GM18508 (cell line): ENCODE measurements at regions not wholly inside any gene's neighbourhood (a gene's known extent, or its start where the extent isn't known, plus 50 kb on each side); places are given as distances from the start of the nearest gene placed in this dataset.
"Not testable (repeated sequence)": the region's sequence is repeated elsewhere in the genome, so short reads cannot be mapped to it uniquely, and the experiment has no call there.

ENCODE experiments used
- ATAC-seq: cut with Tn5 transposase; IDR thresholded peaks from one replicate; pipeline ENCODE4 v1.9.1; 2021; ENCODE audit warnings: moderate number of reproducible peaks; ENCODE audit not compliant: insufficient read depth, unreplicated experiment

GRCh38 chr2:64929333-64929732, 59.9 kb upstream of the SLC1A4 start:
- no peak for ATAC-seq

- ATAC-seq: no peak
These were observed 58.9 kb upstream of the SLC1A4 start for GRCh38 chr2:64930258-64930671.

- no peak for ATAC-seq
These were observed 57.7 kb upstream of the SLC1A4 start for GRCh38 chr2:64931246-64932115.

- no peak for ATAC-seq
These were observed 57.2 kb upstream of the SLC1A4 start for GRCh38 chr2:64932116-64932370.

GRCh38 chr2:64932371-64933216, 56.6 kb upstream of the SLC1A4 start:
- ATAC-seq: peak; percentile 73

- ATAC-seq: no peak
These were observed 54.7 kb upstream of the SLC1A4 start for GRCh38 chr2:64934530-64934929.

GRCh38 chr2:64936809-64937208, 52.4 kb upstream of the SLC1A4 start:
- ATAC-seq: no peak

- ATAC-seq: not testable (repeated sequence)
These were observed 51.9 kb upstream of the SLC1A4 start for GRCh38 chr2:64937314-64937686.

GRCh38 chr2:64937687-64938491, 51.3 kb upstream of the SLC1A4 start:
- ATAC-seq: no peak

- ATAC-seq: no peak
These were observed 50.5 kb upstream of the SLC1A4 start for GRCh38 chr2:64938607-64939285.

- ATAC-seq: peak; percentile 50
These were observed 49.8 kb upstream of the SLC1A4 start for GRCh38 chr2:64939332-64939917.
